ENCODE measurements at regions not wholly inside any gene's neighbourhood (a gene's known extent, or its start where the extent isn't known, plus 50 kb on each side); places are given as distances from the start of the nearest gene placed in this dataset.

- DNase-seq, result peak; percentile 21
These were observed 177.1 kb downstream of the RNF144A start for GRCh38 chr2:7094231-7094741.

- peak; percentile 56 for DNase-seq
These were observed 179.6 kb downstream of the RNF144A start for GRCh38 chr2:7096726-7097352.

- peak; percentile 92 for DNase-seq
These were observed 180.2 kb downstream of the RNF144A start for GRCh38 chr2:7097353-7097895.

GRCh38 chr2:7098816-7099215, 181.6 kb downstream of the RNF144A start:
- peak; percentile 5 for DNase-seq

GRCh38 chr2:7099687-7100086, 182.5 kb downstream of the RNF144A start:
- DNase-seq, result peak; percentile 7

- DNase-seq, result no peak
These were observed 185.6 kb downstream of the RNF144A start for GRCh38 chr2:7102826-7103225.

- DNase-seq, result peak; percentile 44
These were observed 191.8 kb downstream of the RNF144A start for GRCh38 chr2:7108792-7109532.

GRCh38 chr2:7109533-7109885, 192.3 kb downstream of the RNF144A start:
- peak; percentile 33 for DNase-seq

GRCh38 chr2:7111626-7112025, 194.4 kb downstream of the RNF144A start:
- DNase-seq, result peak; percentile 43

- no peak for DNase-seq
These were observed 198.2 kb downstream of the RNF144A start for GRCh38 chr2:7115364-7115763.

- no peak for DNase-seq
These were observed 198.7 kb downstream of the RNF144A start for GRCh38 chr2:7115906-7116305.

- peak; percentile 26 for DNase-seq
These were observed 199.3 kb downstream of the RNF144A start for GRCh38 chr2:7116511-7116910.

- peak; percentile 13 for DNase-seq
These were observed 199.9 kb downstream of the RNF144A start for GRCh38 chr2:7117076-7117475.

- no peak for DNase-seq
These were observed 201.5 kb downstream of the RNF144A start for GRCh38 chr2:7118606-7119131.

- no peak for DNase-seq
These were observed 202.1 kb downstream of the RNF144A start for GRCh38 chr2:7119132-7119835.

- DNase-seq, result no peak
These were observed 204.6 kb downstream of the RNF144A start for GRCh38 chr2:7121851-7122250.

GRCh38 chr2:7127156-7127555, 209.9 kb downstream of the RNF144A start:
- no peak for DNase-seq

- no peak for DNase-seq
These were observed 210.5 kb downstream of the RNF144A start for GRCh38 chr2:7127687-7128086.

GRCh38 chr2:7131261-7131660, 214.0 kb downstream of the RNF144A start:
- no peak for DNase-seq

GRCh38 chr2:7132753-7133152, 215.5 kb downstream of the RNF144A start:
- no peak for DNase-seq

GRCh38 chr2:7133521-7133920, 216.3 kb downstream of the RNF144A start:
- DNase-seq, result no peak

- no peak for DNase-seq
These were observed 223.1 kb downstream of the RNF144A start for GRCh38 chr2:7140306-7140705.

GRCh38 chr2:7145707-7146106, 228.5 kb downstream of the RNF144A start:
- no peak for DNase-seq
